NCI-H2171 (cell line): ENCODE measurements at regions not wholly inside any gene's neighbourhood (a gene's known extent, or its start where the extent isn't known, plus 50 kb on each side); places are given as distances from the start of the nearest gene placed in this dataset.

Experiments
- DNase-seq: peaks from one replicate; lab custom pipeline; 2025; lab: John Stamatoyannopoulos, UW

DNA sequence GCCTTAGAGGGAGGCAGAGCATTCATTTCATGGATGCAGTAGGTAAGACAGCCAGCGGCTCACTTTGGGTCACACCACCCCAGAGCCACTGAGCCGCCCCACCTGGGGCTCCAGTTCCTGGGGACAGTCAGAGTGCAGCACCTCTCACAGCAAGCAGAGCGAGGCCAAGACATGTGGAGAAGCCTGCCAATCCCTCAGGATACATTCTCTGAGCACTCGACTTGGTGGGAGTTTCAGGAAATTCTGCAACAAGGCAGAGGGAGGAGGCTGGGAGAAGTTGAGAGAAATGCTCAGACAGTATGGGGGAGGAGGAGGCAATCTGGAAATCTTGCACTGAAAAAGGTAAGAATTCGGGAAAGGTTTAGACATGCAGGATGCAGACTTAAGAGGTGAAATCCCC is 60.8 kb upstream of the WLS start:
- DNase-seq: no peak

DNA sequence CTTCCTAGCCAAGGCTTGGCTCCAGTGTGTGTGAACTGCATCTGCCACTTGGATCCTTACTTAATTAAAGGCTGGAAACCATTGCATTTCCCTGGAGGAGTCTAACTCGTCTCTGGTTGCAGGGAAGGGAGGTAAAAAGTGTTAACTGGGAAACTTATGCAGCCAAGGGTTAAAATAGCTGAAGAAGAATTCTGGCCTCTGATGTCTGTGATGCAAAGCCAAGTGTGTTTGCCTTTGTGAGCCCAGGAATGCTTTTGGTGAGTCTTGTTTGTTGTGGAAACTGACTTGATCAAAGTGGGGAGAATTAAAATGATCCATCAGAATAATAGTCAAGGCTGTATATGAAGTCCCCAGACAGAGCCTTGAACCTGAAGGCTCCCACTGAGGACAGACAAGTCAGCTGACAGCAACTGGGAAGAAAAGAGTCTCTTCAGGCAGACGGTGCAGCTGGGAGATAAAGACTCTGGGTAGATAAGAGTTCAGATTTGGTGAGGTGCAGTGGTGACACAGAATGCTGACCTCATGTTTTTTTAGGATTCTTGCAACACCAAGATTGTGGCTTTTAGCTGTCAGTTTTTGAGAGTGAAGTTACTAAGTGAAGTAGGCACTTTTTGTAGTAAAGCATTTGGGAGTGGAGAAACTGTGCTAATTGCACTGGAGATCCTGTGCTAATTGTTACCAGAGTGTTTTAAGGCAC is 59.5 kb upstream of the WLS start:
- no peak for DNase-seq

- no peak for DNase-seq
These were observed 54.9 kb upstream of the WLS start for GRCh38 chr1:68287241-68287640.

DNA sequence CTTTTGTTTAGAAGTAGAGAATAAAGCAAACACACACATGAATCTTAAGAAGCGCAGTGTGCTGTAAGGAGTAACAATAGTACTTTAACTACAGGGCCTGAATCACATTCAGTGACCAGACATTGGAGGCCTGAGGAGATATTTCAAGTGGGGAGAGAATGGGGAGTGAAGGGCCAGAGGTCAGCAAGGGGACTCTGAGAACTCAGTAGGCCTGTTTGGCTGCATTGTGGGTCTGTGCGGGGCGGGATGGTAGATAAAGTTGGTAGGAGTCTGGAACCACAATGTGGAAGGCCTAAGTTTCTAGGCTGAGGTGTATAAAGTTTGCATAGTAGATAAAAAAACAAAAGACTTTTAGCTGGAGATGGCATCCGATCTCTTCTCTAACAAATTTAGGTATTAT is 52.7 kb upstream of the WLS start:
- DNase-seq: no peak

GRCh38 chr1:68281946-68282615 is 49.8 kb upstream of the WLS start:
- no peak for DNase-seq
